D721Med (cell line): ENCODE measurements at regions not wholly inside any gene's neighbourhood (a gene's known extent, or its start where the extent isn't known, plus 50 kb on each side); places are given as distances from the start of the nearest gene placed in this dataset.
A peak's percentile ranks its signal among the peaks of the same experiment; 100 is the strongest.

Experiments
- DNase-seq: peaks from one replicate; pipeline ENCODE4 v3.0.0; 2011; ENCODE audit warnings: low spot score; ENCODE audit not compliant: insufficient read length
- FAIRE-seq: peaks from 2 replicates; lab custom pipeline; 2011; peaks lifted over from hg19 to GRCh38; lab: Jason Lieb, UNC
- TF ChIP-seq, protein P1 (sequence below): IDR thresholded peaks from 2 replicates; pipeline ENCODE4 v1.5.1; 2012; ENCODE audit warnings: mild to moderate bottlenecking, control low read depth; ENCODE audit not compliant: insufficient read depth; ENCODE audit errors: missing control alignments

DNA sequence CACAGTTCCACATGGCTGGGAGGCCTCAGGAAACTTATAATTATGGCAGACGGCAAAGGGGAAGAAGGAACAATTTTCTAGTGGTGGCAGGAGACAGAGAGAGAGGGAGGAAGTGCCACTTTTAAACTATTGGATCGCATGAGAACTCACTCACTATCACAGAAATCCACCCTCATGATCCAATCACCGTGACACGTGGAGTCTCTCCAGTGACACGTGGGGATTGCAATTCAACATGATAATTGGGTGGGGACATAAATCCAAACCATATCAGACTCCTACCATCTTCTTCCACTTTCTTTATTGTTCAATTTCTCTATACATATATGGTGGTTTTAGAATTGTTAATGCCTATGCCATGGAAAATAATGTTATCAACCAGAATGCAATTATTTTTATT is 103.7 kb upstream of the SYT1 start:
- TF ChIP-seq, protein P1, sequence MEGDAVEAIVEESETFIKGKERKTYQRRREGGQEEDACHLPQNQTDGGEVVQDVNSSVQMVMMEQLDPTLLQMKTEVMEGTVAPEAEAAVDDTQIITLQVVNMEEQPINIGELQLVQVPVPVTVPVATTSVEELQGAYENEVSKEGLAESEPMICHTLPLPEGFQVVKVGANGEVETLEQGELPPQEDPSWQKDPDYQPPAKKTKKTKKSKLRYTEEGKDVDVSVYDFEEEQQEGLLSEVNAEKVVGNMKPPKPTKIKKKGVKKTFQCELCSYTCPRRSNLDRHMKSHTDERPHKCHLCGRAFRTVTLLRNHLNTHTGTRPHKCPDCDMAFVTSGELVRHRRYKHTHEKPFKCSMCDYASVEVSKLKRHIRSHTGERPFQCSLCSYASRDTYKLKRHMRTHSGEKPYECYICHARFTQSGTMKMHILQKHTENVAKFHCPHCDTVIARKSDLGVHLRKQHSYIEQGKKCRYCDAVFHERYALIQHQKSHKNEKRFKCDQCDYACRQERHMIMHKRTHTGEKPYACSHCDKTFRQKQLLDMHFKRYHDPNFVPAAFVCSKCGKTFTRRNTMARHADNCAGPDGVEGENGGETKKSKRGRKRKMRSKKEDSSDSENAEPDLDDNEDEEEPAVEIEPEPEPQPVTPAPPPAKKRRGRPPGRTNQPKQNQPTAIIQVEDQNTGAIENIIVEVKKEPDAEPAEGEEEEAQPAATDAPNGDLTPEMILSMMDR = no peak
- FAIRE-seq (no peak), DNase-seq (no peak)

DNA sequence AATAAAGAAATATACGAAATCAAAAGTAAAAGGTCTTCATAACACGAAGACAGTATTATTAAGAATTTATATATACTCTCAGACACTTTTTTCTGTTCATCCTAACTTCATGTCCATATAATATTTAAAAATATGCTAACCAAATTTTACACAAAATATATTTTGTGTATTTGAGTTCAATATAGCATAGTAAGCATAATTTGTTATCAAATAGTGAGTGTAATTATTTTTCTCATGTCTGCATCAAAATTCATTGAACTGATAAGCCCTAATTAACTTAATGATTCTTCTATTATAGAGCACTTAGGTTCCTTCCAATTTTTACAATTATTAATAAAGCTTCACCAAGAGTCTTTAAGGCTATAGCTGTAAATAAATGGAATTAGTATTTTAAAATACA is 99.7 kb upstream of the SYT1 start:
- FAIRE-seq (no peak), DNase-seq (no peak)
- TF ChIP-seq, protein P1 = no peak

DNA sequence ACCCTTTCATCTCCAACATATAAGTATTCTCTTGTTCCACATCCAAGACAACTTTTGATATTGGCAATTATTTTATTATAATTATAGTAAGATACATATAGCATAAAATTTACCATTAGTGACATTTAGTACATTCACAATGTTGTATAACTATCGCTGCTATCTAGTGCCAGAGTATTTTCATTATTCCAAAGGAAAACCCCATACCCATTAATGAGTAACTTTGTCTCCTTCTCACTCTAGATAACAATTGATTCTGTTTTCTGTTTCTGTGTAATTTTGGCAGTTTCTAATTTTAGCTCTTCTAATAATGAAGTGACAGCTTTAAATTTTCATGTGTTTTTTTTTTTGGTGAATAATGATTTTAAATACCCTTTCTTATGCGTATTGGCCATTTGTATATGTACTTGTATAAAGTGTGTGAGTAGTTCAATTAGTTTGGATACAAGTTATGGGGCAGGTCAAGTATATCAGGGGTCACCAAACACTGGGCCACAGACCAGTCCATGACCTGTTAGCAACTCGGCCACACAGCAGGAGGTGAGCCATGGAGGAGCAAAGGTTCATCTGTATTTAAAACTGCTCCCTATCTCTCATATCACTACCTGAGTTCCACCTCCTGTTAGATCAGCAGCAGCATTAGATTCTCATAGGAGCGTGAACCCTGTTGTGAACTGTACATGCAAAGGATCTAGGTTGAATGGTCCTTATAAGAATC is 97.2 kb upstream of the SYT1 start:
- TF ChIP-seq, protein P1 = no peak
- no peak for DNase-seq
- no peak for FAIRE-seq

DNA sequence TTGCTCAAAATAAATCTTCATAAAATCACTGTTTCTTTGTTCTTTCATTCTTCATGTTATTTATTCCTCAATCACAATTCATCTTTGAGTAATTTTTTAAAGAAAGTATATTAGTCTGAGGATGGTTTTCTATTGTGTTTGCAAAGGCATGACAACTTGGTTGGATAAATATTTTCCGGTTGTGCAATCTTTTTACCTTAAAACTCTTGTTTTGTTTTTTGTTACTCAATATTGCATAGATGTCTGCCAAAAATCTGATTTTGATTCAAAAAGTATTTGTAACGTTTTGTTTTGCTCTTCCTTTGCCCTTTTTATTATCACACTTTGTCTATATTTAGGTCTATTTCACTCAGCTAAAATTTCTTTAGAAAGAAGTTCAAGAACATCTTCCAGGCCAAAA is 86.2 kb upstream of the SYT1 start:
- TF ChIP-seq, protein P1 = no peak
- DNase-seq = no peak
- FAIRE-seq = no peak

DNA sequence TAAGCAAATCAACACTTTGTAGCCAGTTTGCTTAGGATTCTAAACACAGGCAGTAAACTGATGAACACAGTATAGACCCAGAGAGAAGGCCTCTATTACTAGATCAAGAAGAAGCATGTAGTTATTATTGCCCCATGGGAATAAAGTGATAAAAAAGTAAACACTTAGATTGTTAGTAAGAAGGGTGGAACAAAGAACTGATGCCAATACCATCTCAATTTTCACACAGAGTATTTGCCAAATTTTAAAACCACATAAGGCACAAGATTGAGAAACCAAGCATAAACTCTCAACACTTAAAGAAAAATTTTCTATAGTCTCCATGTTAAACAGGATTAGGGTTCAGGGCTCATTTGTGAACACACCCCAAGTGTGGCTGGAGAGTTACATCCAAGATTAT is 77.0 kb upstream of the SYT1 start:
- FAIRE-seq (peak; percentile 16), DNase-seq (no peak)
- TF ChIP-seq, protein P1 = no peak

DNA sequence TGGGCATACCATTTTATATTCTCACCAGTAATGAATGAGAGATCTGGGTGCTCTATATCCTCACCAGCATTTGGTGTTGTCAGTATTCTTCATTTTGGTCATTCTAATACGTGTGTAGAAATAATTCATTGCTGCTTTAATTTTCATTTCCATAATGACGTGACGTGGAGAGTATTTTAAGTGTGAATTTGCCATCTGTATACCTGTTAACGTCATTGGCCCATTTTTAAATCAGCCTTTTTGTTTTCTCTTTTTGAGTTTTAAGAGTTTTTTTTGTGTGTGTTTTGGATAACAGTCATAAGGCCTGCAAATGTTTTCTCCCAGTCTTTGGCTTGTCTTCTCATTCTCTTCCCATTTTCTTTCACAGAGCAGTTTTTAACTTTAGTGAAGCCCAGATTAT is 74.4 kb upstream of the SYT1 start:
- TF ChIP-seq, protein P1 = no peak
- FAIRE-seq = peak; percentile 79
- no peak for DNase-seq

DNA sequence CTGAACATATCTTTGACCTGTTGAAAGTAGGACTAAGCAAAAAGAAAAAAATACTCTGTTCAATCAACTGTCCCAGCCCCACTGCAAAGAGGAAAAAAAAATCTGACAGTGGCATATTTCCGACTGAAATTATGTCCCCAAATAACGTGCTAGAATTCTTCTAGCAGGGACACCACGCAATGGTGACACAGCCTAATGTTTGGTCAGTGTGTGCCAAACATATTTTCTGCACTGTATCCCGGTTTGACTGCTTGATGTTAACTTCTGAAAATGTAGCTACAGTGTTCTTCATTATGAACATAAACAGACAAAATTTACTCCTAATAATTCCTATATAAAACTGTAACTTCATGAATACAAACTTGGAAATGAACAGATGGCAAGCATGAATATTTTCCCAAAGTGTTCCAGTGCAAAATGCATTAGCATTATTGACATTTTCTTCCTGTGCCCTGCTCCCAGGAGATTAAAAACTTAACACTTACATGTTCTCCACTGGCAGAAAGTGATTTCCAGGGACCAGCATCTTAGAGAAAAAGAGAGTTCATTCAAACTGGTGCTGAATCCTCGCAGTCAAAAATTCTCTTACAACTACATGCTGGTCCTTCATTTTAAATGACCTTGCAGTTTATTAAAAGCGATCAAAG is 72.4 kb upstream of the SYT1 start:
- no peak for DNase-seq
- TF ChIP-seq, protein P1 = no peak
- FAIRE-seq = peak; percentile 74
